Fibroblast of the aortic adventitia (primary cell): ENCODE measurements at regions not wholly inside any gene's neighbourhood (a gene's known extent, or its start where the extent isn't known, plus 50 kb on each side); places are given as distances from the start of the nearest gene placed in this dataset.
A peak's percentile ranks its signal among the peaks of the same experiment; 100 is the strongest.

ENCODE experiments used
- DNase-seq: peaks from one replicate; pipeline ENCODE4 v3.0.0-alpha.2; 2010; ENCODE audit warnings: low read depth
- H3K4me3 ChIP-seq: 2 replicates; pipeline ENCODE4 v1.5.1; 2011; ENCODE audit warnings: low read depth, mild to moderate bottlenecking, control low read depth, low read length, moderate library complexity
- TF ChIP-seq, protein P1 (sequence below): IDR thresholded peaks from 2 replicates; pipeline ENCODE4 v1.5.1; 2011; ENCODE audit warnings: mild to moderate bottlenecking, low read length, control low read depth, inconsistent platforms; ENCODE audit not compliant: insufficient read depth

GRCh38 chr13:73492811-73493210, 434.0 kb downstream of the KLF5 start:
- no peak overlapping the region for H3K4me3 ChIP-seq
- TF ChIP-seq, protein P1, sequence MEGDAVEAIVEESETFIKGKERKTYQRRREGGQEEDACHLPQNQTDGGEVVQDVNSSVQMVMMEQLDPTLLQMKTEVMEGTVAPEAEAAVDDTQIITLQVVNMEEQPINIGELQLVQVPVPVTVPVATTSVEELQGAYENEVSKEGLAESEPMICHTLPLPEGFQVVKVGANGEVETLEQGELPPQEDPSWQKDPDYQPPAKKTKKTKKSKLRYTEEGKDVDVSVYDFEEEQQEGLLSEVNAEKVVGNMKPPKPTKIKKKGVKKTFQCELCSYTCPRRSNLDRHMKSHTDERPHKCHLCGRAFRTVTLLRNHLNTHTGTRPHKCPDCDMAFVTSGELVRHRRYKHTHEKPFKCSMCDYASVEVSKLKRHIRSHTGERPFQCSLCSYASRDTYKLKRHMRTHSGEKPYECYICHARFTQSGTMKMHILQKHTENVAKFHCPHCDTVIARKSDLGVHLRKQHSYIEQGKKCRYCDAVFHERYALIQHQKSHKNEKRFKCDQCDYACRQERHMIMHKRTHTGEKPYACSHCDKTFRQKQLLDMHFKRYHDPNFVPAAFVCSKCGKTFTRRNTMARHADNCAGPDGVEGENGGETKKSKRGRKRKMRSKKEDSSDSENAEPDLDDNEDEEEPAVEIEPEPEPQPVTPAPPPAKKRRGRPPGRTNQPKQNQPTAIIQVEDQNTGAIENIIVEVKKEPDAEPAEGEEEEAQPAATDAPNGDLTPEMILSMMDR: no peak
- peak; percentile 2 for DNase-seq

DNA sequence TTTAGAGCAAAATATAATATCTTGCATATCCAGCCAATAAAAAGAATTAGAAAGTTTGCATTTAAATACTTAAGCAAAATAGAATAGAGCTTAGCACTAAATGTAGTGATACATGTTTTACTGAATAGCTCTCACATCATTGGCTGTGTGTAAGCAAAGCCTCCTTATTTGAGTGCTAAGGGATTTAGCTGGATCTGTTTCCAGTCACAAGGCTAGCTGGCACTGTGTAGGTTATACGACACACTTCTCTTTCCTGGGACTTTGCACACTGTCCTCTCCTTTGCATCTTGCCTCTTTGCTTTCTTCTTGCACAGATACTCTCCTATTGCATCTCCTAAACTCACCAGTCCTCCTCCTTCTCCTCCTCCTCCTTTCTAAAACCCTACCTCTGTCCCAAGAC, 423.8 kb downstream of the KLF5 start:
- no peak for DNase-seq
- TF ChIP-seq, protein P1: no peak
- H3K4me3 ChIP-seq: no peak overlapping the region

- no peak overlapping the region for H3K4me3 ChIP-seq
- TF ChIP-seq, protein P1: no peak
- peak; percentile 16 for DNase-seq
Measured at GRCh38 chr13:73481886-73482445, 423.2 kb downstream of the KLF5 start.

DNA sequence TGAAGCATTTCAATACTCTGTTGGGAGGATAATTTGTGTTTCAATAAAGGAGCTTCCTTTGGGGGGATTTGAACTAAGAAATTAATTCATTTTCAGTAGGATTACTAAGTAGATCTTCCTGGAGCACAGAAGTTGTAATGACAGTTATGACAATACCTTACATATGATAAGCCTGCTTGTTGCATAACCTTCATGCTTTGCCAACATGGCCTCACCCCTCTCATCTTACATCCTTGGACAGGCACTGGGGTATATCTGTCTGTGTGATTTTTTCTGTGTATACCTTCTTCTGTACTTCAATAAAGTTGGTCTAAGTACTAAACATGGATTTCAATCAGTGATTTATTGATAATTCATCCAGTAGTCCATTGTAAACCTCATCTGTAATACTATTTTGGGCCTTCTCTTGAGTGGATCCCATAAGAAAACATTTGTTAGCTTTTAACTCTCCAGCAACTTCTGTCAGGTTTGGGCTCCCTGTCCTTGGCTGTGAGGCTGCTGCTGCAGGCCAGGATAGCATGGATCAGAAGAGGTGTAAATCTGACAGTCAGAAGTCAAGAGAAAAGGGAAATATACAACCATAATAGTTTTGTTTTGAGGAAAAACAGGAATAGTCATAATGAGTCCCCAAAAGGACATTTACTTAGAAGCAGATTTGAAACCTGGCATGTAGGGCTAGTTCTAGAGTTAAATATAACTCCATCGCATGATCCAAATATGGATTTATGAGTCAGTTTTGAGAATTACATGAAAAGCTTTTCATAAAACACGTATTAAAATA, 422.2 kb downstream of the KLF5 start:
- TF ChIP-seq, protein P1: no peak
- DNase-seq: no peak
- H3K4me3 ChIP-seq: no peak overlapping the region

DNA sequence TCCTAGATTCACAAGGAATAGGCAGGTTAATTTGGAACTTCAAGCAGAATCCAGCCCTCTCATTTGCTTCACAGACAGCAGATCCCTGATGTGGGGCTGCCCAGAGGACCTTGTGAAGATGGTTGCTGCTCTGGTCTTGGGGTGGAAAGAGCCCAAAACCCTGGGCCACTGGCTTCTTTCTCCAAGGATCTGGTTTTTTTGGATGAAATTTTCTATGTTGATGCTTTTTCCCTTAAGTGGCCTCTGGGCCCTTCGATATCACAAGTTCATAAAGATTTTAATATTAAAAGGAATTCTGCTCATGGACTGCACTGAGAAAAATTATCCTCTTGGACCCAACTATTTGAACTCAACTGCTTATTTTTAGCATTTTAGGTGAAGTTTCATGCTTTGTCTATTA, 421.1 kb downstream of the KLF5 start:
- TF ChIP-seq, protein P1: no peak

DNA sequence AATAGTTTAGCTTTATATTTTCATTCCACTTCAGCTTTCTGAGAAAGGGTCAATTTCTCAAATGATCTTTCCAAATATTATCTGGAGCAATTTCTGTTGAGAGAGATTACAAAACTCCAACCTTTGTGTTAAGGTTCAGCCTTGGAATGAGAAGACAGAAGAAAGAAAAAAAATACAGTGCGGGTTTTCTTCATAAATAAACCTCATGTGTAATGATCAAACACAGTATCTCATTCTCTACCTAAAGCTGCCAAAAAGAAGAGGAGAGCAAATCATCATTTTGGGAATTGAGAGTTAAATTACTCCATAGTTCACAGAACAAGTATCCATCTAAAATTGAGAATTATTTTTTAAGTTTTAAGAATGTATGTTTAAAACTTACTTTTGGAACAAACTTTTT, 420.5 kb downstream of the KLF5 start:
- DNase-seq: no peak
- TF ChIP-seq, protein P1: no peak
- H3K4me3 ChIP-seq: no peak overlapping the region

More for the DNA sequence above, 421.1 kb downstream of the KLF5 start:
- DNase-seq: no peak
- no peak overlapping the region for H3K4me3 ChIP-seq
